OCI-LY3 (cell line): ENCODE measurements at regions not wholly inside any gene's neighbourhood (a gene's known extent, or its start where the extent isn't known, plus 50 kb on each side); places are given as distances from the start of the nearest gene placed in this dataset.

Source experiments
- EZH2phosphoT487 ChIP-seq: fragments of 200-600 bp; shearing (Covaris generic); IDR thresholded peaks from 2 replicates; pipeline ENCODE4 v1.6.1; 2018; ENCODE audit warnings: antibody characterized with exemption, mixed run types, low read depth
- TF ChIP-seq, protein P1 (sequence below): fragments of 200-600, 300-600 bp; sonication (generic); IDR thresholded peaks from 2 replicates; pipeline ENCODE4 v1.5.1; 2014; ENCODE audit warnings: antibody characterized with exemption, low read length, low read depth

GRCh38 chr10:4058514-4059029 is 273.6 kb upstream of the KLF6 start:
- TF ChIP-seq, protein P1, sequence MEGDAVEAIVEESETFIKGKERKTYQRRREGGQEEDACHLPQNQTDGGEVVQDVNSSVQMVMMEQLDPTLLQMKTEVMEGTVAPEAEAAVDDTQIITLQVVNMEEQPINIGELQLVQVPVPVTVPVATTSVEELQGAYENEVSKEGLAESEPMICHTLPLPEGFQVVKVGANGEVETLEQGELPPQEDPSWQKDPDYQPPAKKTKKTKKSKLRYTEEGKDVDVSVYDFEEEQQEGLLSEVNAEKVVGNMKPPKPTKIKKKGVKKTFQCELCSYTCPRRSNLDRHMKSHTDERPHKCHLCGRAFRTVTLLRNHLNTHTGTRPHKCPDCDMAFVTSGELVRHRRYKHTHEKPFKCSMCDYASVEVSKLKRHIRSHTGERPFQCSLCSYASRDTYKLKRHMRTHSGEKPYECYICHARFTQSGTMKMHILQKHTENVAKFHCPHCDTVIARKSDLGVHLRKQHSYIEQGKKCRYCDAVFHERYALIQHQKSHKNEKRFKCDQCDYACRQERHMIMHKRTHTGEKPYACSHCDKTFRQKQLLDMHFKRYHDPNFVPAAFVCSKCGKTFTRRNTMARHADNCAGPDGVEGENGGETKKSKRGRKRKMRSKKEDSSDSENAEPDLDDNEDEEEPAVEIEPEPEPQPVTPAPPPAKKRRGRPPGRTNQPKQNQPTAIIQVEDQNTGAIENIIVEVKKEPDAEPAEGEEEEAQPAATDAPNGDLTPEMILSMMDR: no peak
- no peak for TF ChIP-seq EZH2phosphoT487
